Nephron progenitor cell (in vitro differentiated cells): ENCODE measurements at regions not wholly inside any gene's neighbourhood (a gene's known extent, or its start where the extent isn't known, plus 50 kb on each side); places are given as distances from the start of the nearest gene placed in this dataset.

ENCODE experiments used
- DNase-seq: peaks from one replicate; pipeline ENCODE4 v3.0.0; 2021
- H3K27ac Mint-ChIP-seq: 2 replicates; pipeline ENCODE4 v1.8.0; 2021; ENCODE audit warnings: mild to moderate bottlenecking, moderate library complexity, mixed read lengths
- H3K27me3 Mint-ChIP-seq: 2 replicates; pipeline ENCODE4 v1.8.0; 2021; ENCODE audit warnings: mild to moderate bottlenecking, low read depth, mixed read lengths; ENCODE audit not compliant: poor library complexity
- H3K36me3 Mint-ChIP-seq: 2 replicates; pipeline ENCODE4 v1.8.0; 2021; ENCODE audit warnings: low read depth, mixed read lengths
- H3K4me1 Mint-ChIP-seq: 2 replicates; pipeline ENCODE4 v1.8.0; 2021; ENCODE audit warnings: mixed read lengths
- H3K4me3 Mint-ChIP-seq: 2 replicates; pipeline ENCODE4 v1.8.0; 2021; ENCODE audit warnings: mild to moderate bottlenecking, moderate library complexity, mixed read lengths
- H3K9me3 Mint-ChIP-seq: 2 replicates; pipeline ENCODE4 v1.8.0; 2021; ENCODE audit warnings: mild to moderate bottlenecking, moderate library complexity, mixed read lengths
- TF ChIP-seq, protein P1 (sequence below): fragments of 200-600 bp; sonication (generic); IDR thresholded peaks from 2 replicates; pipeline ENCODE4 v1.5.0; 2021; ENCODE audit warnings: antibody characterized with exemption

GRCh38 chr5:98416541-98416940, 356.9 kb upstream of the RGMB start:
- TF ChIP-seq, protein P1, sequence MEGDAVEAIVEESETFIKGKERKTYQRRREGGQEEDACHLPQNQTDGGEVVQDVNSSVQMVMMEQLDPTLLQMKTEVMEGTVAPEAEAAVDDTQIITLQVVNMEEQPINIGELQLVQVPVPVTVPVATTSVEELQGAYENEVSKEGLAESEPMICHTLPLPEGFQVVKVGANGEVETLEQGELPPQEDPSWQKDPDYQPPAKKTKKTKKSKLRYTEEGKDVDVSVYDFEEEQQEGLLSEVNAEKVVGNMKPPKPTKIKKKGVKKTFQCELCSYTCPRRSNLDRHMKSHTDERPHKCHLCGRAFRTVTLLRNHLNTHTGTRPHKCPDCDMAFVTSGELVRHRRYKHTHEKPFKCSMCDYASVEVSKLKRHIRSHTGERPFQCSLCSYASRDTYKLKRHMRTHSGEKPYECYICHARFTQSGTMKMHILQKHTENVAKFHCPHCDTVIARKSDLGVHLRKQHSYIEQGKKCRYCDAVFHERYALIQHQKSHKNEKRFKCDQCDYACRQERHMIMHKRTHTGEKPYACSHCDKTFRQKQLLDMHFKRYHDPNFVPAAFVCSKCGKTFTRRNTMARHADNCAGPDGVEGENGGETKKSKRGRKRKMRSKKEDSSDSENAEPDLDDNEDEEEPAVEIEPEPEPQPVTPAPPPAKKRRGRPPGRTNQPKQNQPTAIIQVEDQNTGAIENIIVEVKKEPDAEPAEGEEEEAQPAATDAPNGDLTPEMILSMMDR: no peak
- H3K4me3 Mint-ChIP-seq: no peak overlapping the region
- no peaks in the 10 kb centered on the region for H3K9me3 Mint-ChIP-seq
- no peak overlapping the region for H3K27ac Mint-ChIP-seq
- H3K4me1 Mint-ChIP-seq: no peaks in the 10 kb centered on the region
- no peak for DNase-seq
- H3K27me3 Mint-ChIP-seq: no peaks in the 10 kb centered on the region
- no peaks in the 10 kb centered on the region for H3K36me3 Mint-ChIP-seq

GRCh38 chr5:98419825-98420224, 353.6 kb upstream of the RGMB start:
- DNase-seq: no peak
- no peak overlapping the region for H3K4me3 Mint-ChIP-seq
- H3K27ac Mint-ChIP-seq: no peak overlapping the region
- H3K4me1 Mint-ChIP-seq: peaks cover 7% of the 10 kb centered on the region
- H3K36me3 Mint-ChIP-seq: no peaks in the 10 kb centered on the region
- TF ChIP-seq, protein P1: no peak
- H3K9me3 Mint-ChIP-seq: peaks cover 13% of the 10 kb centered on the region
- no peaks in the 10 kb centered on the region for H3K27me3 Mint-ChIP-seq

GRCh38 chr5:98424681-98425450, 348.6 kb upstream of the RGMB start:
- H3K9me3 Mint-ChIP-seq: peaks cover 13% of the 10 kb centered on the region
- DNase-seq: peak; percentile 5
- H3K27ac Mint-ChIP-seq: peak overlapping the region; percentile 85
- H3K27me3 Mint-ChIP-seq: peaks cover 4% of the 10 kb centered on the region
- H3K4me1 Mint-ChIP-seq: peaks cover 31% of the 10 kb centered on the region
- TF ChIP-seq, protein P1: no peak
- H3K4me3 Mint-ChIP-seq: no peak overlapping the region
- H3K36me3 Mint-ChIP-seq: no peaks in the 10 kb centered on the region

DNA sequence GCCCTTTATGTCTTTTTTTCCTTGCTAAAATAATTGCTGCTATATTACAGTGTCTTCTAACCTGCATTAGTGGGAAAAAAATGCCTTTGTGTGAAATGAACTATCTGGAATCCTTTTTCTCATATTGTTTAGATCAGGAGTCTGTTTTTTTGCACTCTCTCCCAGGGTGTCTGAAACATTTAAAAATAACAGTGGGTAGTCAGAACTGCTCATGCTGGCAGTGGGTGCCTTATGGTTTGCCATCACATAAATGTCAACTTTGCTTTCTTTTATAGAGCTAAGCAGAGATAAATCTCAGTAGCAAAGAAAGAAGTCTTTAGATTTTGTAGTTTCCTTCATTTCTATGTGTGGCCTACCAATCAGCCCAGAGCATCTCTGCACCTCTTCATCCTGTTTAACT, 347.8 kb upstream of the RGMB start:
- Mint-ChIP-seq H3K36me3 (no peaks in the 10 kb centered on the region), H3K9me3 (peaks cover 13% of the 10 kb centered on the region), H3K27ac (peak overlapping the region; percentile 8), H3K4me3 (no peak overlapping the region), H3K27me3 (peaks cover 7% of the 10 kb centered on the region), H3K4me1 (peaks cover 31% of the 10 kb centered on the region)
- TF ChIP-seq, protein P1: no peak
- no peak for DNase-seq

GRCh38 chr5:98428806-98429205, 344.7 kb upstream of the RGMB start:
- TF ChIP-seq, protein P1: no peak
- Mint-ChIP-seq H3K4me1 (peaks cover 39% of the 10 kb centered on the region), H3K27me3 (peaks cover 7% of the 10 kb centered on the region), H3K27ac (no peak overlapping the region), H3K4me3 (no peak overlapping the region), H3K36me3 (no peaks in the 10 kb centered on the region), H3K9me3 (no peaks in the 10 kb centered on the region)
- no peak for DNase-seq

- Mint-ChIP-seq H3K36me3 (no peaks in the 10 kb centered on the region), H3K4me1 (peaks cover 10% of the 10 kb centered on the region), H3K27me3 (peaks cover 3% of the 10 kb centered on the region), H3K27ac (no peak overlapping the region), H3K4me3 (no peak overlapping the region), H3K9me3 (no peaks in the 10 kb centered on the region)
- DNase-seq: no peak
- TF ChIP-seq, protein P1: no peak
Observed at GRCh38 chr5:98432378-98432777, 341.1 kb upstream of the RGMB start.
